ENCODE measurements at regions not wholly inside any gene's neighbourhood (a gene's known extent, or its start where the extent isn't known, plus 50 kb on each side); places are given as distances from the start of the nearest gene placed in this dataset.
A peak's percentile ranks its signal among the peaks of the same experiment; 100 is the strongest.

GRCh38 chr2:136373841-136374240 is 255.9 kb upstream of the CXCR4 start:
- no peak for DNase-seq (ENCODE audit: low spot score)

- DNase-seq (ENCODE audit: low spot score) = no peak
Measured at GRCh38 chr2:136373029-136373428, 255.1 kb upstream of the CXCR4 start.

GRCh38 chr2:136363900-136364299 is 246.0 kb upstream of the CXCR4 start:
- DNase-seq (ENCODE audit: low spot score) = no peak

GRCh38 chr2:136363470-136363869 is 245.5 kb upstream of the CXCR4 start:
- no peak for DNase-seq (ENCODE audit: low spot score)

- peak; percentile 42 for DNase-seq (ENCODE audit: low spot score)
Measured at GRCh38 chr2:136362676-136363390, 244.9 kb upstream of the CXCR4 start.

GRCh38 chr2:136361521-136361920 is 243.6 kb upstream of the CXCR4 start:
- no peak for DNase-seq (ENCODE audit: low spot score)

GRCh38 chr2:136360790-136361189 is 242.8 kb upstream of the CXCR4 start:
- no peak for DNase-seq (ENCODE audit: low spot score)

GRCh38 chr2:136359121-136359965 is 241.4 kb upstream of the CXCR4 start:
- no peak for DNase-seq (ENCODE audit: low spot score)

GRCh38 chr2:136358576-136358975 is 240.6 kb upstream of the CXCR4 start:
- no peak for DNase-seq (ENCODE audit: low spot score)

GRCh38 chr2:136357007-136357380 is 239.0 kb upstream of the CXCR4 start:
- DNase-seq (ENCODE audit: low spot score) = no peak

- DNase-seq (ENCODE audit: low spot score) = no peak
Measured at GRCh38 chr2:136356125-136357006, 238.4 kb upstream of the CXCR4 start.

GRCh38 chr2:136351684-136352083 is 233.7 kb upstream of the CXCR4 start:
- DNase-seq (ENCODE audit: low spot score) = no peak

GRCh38 chr2:136347981-136348380 is 230.0 kb upstream of the CXCR4 start:
- no peak for DNase-seq (ENCODE audit: low spot score)

- no peak for DNase-seq (ENCODE audit: low spot score)
Measured at GRCh38 chr2:136344339-136344738, 226.4 kb upstream of the CXCR4 start.

- no peak for DNase-seq (ENCODE audit: low spot score)
Measured at GRCh38 chr2:136342138-136342537, 224.2 kb upstream of the CXCR4 start.

GRCh38 chr2:136334967-136335366 is 217.0 kb upstream of the CXCR4 start:
- no peak for DNase-seq (ENCODE audit: low spot score)

GRCh38 chr2:136332436-136333095 is 214.6 kb upstream of the CXCR4 start:
- DNase-seq (ENCODE audit: low spot score) = no peak

- DNase-seq (ENCODE audit: low spot score) = no peak
Measured at GRCh38 chr2:136331226-136331625, 213.3 kb upstream of the CXCR4 start.

- no peak for DNase-seq (ENCODE audit: low spot score)
Measured at GRCh38 chr2:136328207-136328795, 210.4 kb upstream of the CXCR4 start.

GRCh38 chr2:136327162-136327852 is 209.4 kb upstream of the CXCR4 start:
- DNase-seq (ENCODE audit: low spot score) = peak; percentile 53

GRCh38 chr2:136325844-136326331 is 207.9 kb upstream of the CXCR4 start:
- DNase-seq (ENCODE audit: low spot score) = no peak
